A673 (cell line): ENCODE measurements at regions not wholly inside any gene's neighbourhood (a gene's known extent, or its start where the extent isn't known, plus 50 kb on each side); places are given as distances from the start of the nearest gene placed in this dataset.

Source experiments
- BruUV-seq: library from RNA; stranded (reverse); fragments of 400-500 nt; replicated peaks from 2 replicates; lab custom pipeline; 2021; lab: Mats Ljungman, UMichigan
- CTCF ChIA-PET: fragments of 300-600 bp; sonication (Branson Sonifier 250); formaldehyde crosslinking; loops from one replicate; lab custom pipeline; 2022; ENCODE audit warnings: antibody characterized with exemption; lab: Charles Lee
- POLR2A ChIA-PET: fragments of 300-600 bp; sonication (Branson Sonifier 250); formaldehyde crosslinking; loops from one replicate; lab custom pipeline; 2022; ENCODE audit warnings: antibody characterized with exemption; ENCODE audit not compliant: low non-redundant PET; lab: Charles Lee
- DNase-seq: peaks from one replicate; pipeline ENCODE4 v3.0.0-alpha.2; 2015; ENCODE audit warnings: low spot score
- H3K27ac ChIP-seq: fragments of 200-600 bp; sonication (generic); 2 replicates; pipeline ENCODE4 v1.5.1; 2016; ENCODE audit warnings: mixed run types, low read depth, mild to moderate bottlenecking, mixed read lengths, antibody characterized with exemption, low read length; ENCODE audit not compliant: poor library complexity, severe bottlenecking
- H3K27me3 ChIP-seq: fragments of 200-600 bp; sonication (generic); replicated peaks from 2 replicates; pipeline ENCODE4 v1.6.1; 2017; ENCODE audit warnings: mixed run types, low read depth, mild to moderate bottlenecking, mixed read lengths, antibody characterized with exemption, low read length; ENCODE audit not compliant: insufficient read depth, poor library complexity
- H3K36me3 ChIP-seq: fragments of 200-600 bp; sonication (generic); 2 replicates; pipeline ENCODE4 v1.6.1; 2016; ENCODE audit warnings: mixed run types, mild to moderate bottlenecking, mixed read lengths, antibody characterized with exemption, low read length; ENCODE audit not compliant: insufficient read depth, poor library complexity, severe bottlenecking
- H3K4me1 ChIP-seq: fragments of 200-600 bp; sonication (generic); 2 replicates; pipeline ENCODE4 v1.6.1; 2017; ENCODE audit warnings: mixed run types, mild to moderate bottlenecking, mixed read lengths, antibody characterized with exemption, low read length; ENCODE audit not compliant: insufficient read depth, poor library complexity, severe bottlenecking
- H3K4me3 ChIP-seq: fragments of 200-600 bp; sonication (generic); 2 replicates; pipeline ENCODE4 v1.5.1; 2016; ENCODE audit warnings: low read depth, mixed run types, mild to moderate bottlenecking, mixed read lengths, low read length; ENCODE audit not compliant: poor library complexity, severe bottlenecking
- H3K9me3 ChIP-seq: fragments of 200-600 bp; sonication (generic); 2 replicates; pipeline ENCODE4 v1.6.1; 2016; ENCODE audit warnings: mixed run types, low read depth, mild to moderate bottlenecking, mixed read lengths, antibody characterized with exemption, low read length; ENCODE audit not compliant: poor library complexity, severe bottlenecking
- CTCF ChIP-seq: fragments of 300-800, 200-600 bp; sonication (generic); conservative IDR thresholded peaks from 2 replicates; pipeline ENCODE4 v1.5.1; 2017; ENCODE audit warnings: low read depth, mild to moderate bottlenecking, antibody characterized with exemption, low read length, moderate library complexity, mixed read lengths
- EZH2 ChIP-seq: fragments of 200-600 bp; sonication (generic); IDR thresholded peaks from 2 replicates; pipeline ENCODE4 v1.6.1; 2017; ENCODE audit warnings: borderline replicate concordance, low read depth, mild to moderate bottlenecking, mixed read lengths, antibody characterized with exemption, low read length; ENCODE audit not compliant: poor library complexity, severe bottlenecking
- intact Hi-C: fragments of 100-400 bp; cut with micrococcal nuclease; formaldehyde crosslinking; loops from one replicate; pipeline ENCODE4 v1.10.0; 2022; ENCODE audit not compliant: unreplicated experiment

GRCh38 chr14:83847102-83847501, 1682.8 kb upstream of the FLRT2 start:
- H3K27ac ChIP-seq = no peak overlapping the region

GRCh38 chr14:83850092-83850491, 1679.9 kb upstream of the FLRT2 start:
- no peaks in the 10 kb centered on the region for H3K27me3 ChIP-seq
- intact Hi-C loops = no loop called here
- H3K27ac ChIP-seq = no peak overlapping the region
- DNase-seq = peak; percentile 26
- no peaks in the 10 kb centered on the region for H3K9me3 ChIP-seq
- no peak for TF ChIP-seq EZH2
- no peak for TF ChIP-seq CTCF
- H3K4me1 ChIP-seq = no peaks in the 10 kb centered on the region
- POLR2A ChIA-PET = no interaction called here
- no TSS peak for BruUV-seq
- H3K4me3 ChIP-seq = no peak overlapping the region
- no peaks in the 10 kb centered on the region for H3K36me3 ChIP-seq
- CTCF ChIA-PET = no interaction called here

More at GRCh38 chr14:83847102-83847501, 1682.8 kb upstream of the FLRT2 start:
- Histone ChIP-seq H3K36me3 (no peaks in the 10 kb centered on the region), H3K27me3 (no peaks in the 10 kb centered on the region), H3K4me1 (peaks cover 9% of the 10 kb centered on the region), H3K9me3 (no peaks in the 10 kb centered on the region), H3K4me3 (no peak overlapping the region)
- ChIA-PET POLR2A (no interaction called here), CTCF (no interaction called here)
- intact Hi-C loops = no loop called here
- no TSS peak for BruUV-seq
- no peak for DNase-seq
- TF ChIP-seq EZH2 (no peak), CTCF (no peak)

GRCh38 chr14:83856334-83856733, 1673.6 kb upstream of the FLRT2 start:
- TF ChIP-seq CTCF = no peak
- no peak for TF ChIP-seq EZH2
- no peaks in the 10 kb centered on the region for H3K9me3 ChIP-seq
- ChIA-PET CTCF (no interaction called here), POLR2A (no interaction called here)
- H3K27me3 ChIP-seq = no peaks in the 10 kb centered on the region
- intact Hi-C loops = no loop called here
- no peaks in the 10 kb centered on the region for H3K36me3 ChIP-seq
- H3K4me3 ChIP-seq = no peak overlapping the region
- no peak overlapping the region for H3K27ac ChIP-seq
- no TSS peak for BruUV-seq
- H3K4me1 ChIP-seq = no peaks in the 10 kb centered on the region
- no peak for DNase-seq
